Endothelial cell of umbilical vein (primary cell): ENCODE measurements at regions not wholly inside any gene's neighbourhood (a gene's known extent, or its start where the extent isn't known, plus 50 kb on each side); places are given as distances from the start of the nearest gene placed in this dataset.

Experiments
- EZH2 ChIP-seq: IDR thresholded peaks from 2 replicates; pipeline ENCODE4 v1.6.1; 2012; ENCODE audit warnings: borderline replicate concordance, low read depth, mild to moderate bottlenecking, moderate library complexity, low read length, inconsistent platforms; ENCODE audit not compliant: severe bottlenecking
- MYC ChIP-seq: IDR thresholded peaks from one replicate; pipeline ENCODE4 v1.6.1; 2011; ENCODE audit warnings: mild to moderate bottlenecking, low read depth, low read length
- POLR2A ChIP-seq: IDR thresholded peaks from 2 replicates; pipeline ENCODE4 v1.6.1; 2012; ENCODE audit warnings: low read depth, mild to moderate bottlenecking, control low read depth, low read length
- POLR2AphosphoS5 ChIP-seq: IDR thresholded peaks from 2 replicates; pipeline ENCODE4 v1.6.1; 2012; ENCODE audit warnings: low read depth, mild to moderate bottlenecking, control low read depth, low read length, moderate library complexity; ENCODE audit not compliant: insufficient read depth
- TF ChIP-seq, protein P1 (sequence below), 2 donors: IDR thresholded peaks; 1 replicate in 1 of 2; 2 replicates in 1 of 2; pipeline ENCODE4 v1.5.1; 2011; ENCODE audit warnings: low read length in 2 of 2, mild to moderate bottlenecking in 2 of 2, moderate library complexity in 2 of 2, control low read depth in 1 of 2, inconsistent platforms in 1 of 2, low read depth in 1 of 2; ENCODE audit not compliant: insufficient read depth in 1 of 2; ENCODE audit errors: extremely low read depth in 1 of 2
- TF ChIP-seq, protein P2 (sequence below): IDR thresholded peaks from 2 replicates; pipeline ENCODE4 v1.6.1; 2011; ENCODE audit not compliant: insufficient read depth, insufficient read length

DNA sequence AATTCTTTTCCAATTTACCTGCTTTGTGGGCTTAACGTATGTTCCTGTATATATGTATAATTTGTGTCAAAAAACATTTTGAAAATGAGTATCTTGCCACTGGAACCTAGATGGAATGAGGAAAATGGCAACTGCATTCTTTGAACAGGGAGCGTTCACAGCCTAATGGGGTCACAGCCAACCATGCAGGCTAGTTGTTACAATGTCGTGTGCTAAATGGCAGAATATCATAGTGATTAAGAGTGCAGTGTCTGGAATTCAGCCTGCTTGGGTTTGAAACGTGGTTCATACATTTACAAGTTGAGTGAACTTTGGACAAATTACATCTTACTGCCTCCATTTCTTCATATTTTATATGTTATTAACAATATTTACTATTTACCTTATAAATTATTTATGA lies 70.8 kb downstream of the PCDH7 start:
- TF ChIP-seq, protein P1, sequence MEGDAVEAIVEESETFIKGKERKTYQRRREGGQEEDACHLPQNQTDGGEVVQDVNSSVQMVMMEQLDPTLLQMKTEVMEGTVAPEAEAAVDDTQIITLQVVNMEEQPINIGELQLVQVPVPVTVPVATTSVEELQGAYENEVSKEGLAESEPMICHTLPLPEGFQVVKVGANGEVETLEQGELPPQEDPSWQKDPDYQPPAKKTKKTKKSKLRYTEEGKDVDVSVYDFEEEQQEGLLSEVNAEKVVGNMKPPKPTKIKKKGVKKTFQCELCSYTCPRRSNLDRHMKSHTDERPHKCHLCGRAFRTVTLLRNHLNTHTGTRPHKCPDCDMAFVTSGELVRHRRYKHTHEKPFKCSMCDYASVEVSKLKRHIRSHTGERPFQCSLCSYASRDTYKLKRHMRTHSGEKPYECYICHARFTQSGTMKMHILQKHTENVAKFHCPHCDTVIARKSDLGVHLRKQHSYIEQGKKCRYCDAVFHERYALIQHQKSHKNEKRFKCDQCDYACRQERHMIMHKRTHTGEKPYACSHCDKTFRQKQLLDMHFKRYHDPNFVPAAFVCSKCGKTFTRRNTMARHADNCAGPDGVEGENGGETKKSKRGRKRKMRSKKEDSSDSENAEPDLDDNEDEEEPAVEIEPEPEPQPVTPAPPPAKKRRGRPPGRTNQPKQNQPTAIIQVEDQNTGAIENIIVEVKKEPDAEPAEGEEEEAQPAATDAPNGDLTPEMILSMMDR (IDR thresholded peaks at IDR 0.05; ENCODE audit: extremely low read depth in 1 of 2, insufficient read depth in 1 of 2, low read depth in 1 of 2, low read length in 2 of 2), result no peak
- TF ChIP-seq, protein P2, sequence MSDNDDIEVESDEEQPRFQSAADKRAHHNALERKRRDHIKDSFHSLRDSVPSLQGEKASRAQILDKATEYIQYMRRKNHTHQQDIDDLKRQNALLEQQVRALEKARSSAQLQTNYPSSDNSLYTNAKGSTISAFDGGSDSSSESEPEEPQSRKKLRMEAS, result no peak
- TF ChIP-seq POLR2A, result no peak
- TF ChIP-seq EZH2, result no peak
- no peak for TF ChIP-seq POLR2AphosphoS5
- TF ChIP-seq MYC, result no peak
